SK-N-MC (cell line): ENCODE measurements at regions not wholly inside any gene's neighbourhood (a gene's known extent, or its start where the extent isn't known, plus 50 kb on each side); places are given as distances from the start of the nearest gene placed in this dataset.

Experiments used
- EZH2 ChIP-seq: fragments of 200-600 bp; sonication (generic); IDR thresholded peaks from one replicate; pipeline ENCODE4 v1.6.1; 2017; ENCODE audit warnings: antibody characterized with exemption
- POLR2AphosphoS5 ChIP-seq: IDR thresholded peaks from 2 replicates; pipeline ENCODE4 v1.6.1; 2012; ENCODE audit warnings: mild to moderate bottlenecking, low read depth, low read length, borderline replicate concordance

GRCh38 chr3:70546679-70547078, 234.2 kb upstream of the MDFIC2 start:
- TF ChIP-seq POLR2AphosphoS5 (no peak), EZH2 (no peak)
